H1 (cell line): ENCODE measurements at regions not wholly inside any gene's neighbourhood (a gene's known extent, or its start where the extent isn't known, plus 50 kb on each side); places are given as distances from the start of the nearest gene placed in this dataset.

Source experiments
- CEBPB ChIP-seq: IDR thresholded peaks from 2 replicates; pipeline ENCODE4 v1.6.1; 2012; ENCODE audit warnings: low read depth, low read length
- GABPA ChIP-seq: IDR thresholded peaks from 2 replicates; pipeline ENCODE4 v1.6.1; 2011; ENCODE audit warnings: mild to moderate bottlenecking, low read length, moderate library complexity, borderline replicate concordance; ENCODE audit not compliant: insufficient read depth
- JUN ChIP-seq: IDR thresholded peaks from 2 replicates; pipeline ENCODE4 v1.6.1; 2011; ENCODE audit warnings: low read depth, mild to moderate bottlenecking, improper control_type of control experiment, low read length
- YY1 ChIP-seq: IDR thresholded peaks from 2 replicates; pipeline ENCODE4 v1.6.1; 2011; ENCODE audit warnings: low read depth, mild to moderate bottlenecking, low read length

DNA sequence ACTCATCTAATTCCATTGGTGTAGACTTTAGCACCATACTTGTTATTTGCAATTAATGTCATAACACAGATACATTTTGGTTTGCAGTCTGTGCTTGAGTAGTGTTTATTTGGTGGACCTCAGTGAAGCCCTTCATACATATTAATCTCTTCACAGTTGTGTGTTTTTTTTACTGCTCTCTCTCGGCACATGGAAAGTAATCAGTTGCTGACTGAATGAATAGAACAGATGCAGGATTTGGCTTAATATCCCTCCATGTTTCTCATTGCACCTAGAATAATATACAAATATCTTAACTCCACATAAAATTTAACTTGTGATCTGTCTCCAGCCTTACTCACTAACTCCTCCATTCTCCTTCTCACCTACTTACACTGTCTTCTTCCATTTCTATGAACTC, 319.1 kb downstream of the DMRT2 start (continued):
- TF ChIP-seq YY1 (no peak), JUN (no peak), CEBPB (no peak), GABPA (no peak)
